ENCODE measurements at regions not wholly inside any gene's neighbourhood (a gene's known extent, or its start where the extent isn't known, plus 50 kb on each side); places are given as distances from the start of the nearest gene placed in this dataset.

- Histone ChIP-seq H3K4me3 (no peak overlapping the region), H3K9ac (ENCODE audit: insufficient read depth in 1 of 2, low read length in 2 of 2) (no peak overlapping the region), H3K36me3 (ENCODE audit: control insufficient read depth in 4 of 4, insufficient read depth in 4 of 4, low read length in 4 of 4) (no peaks in the 10 kb centered on the region), H3K27me3 (ENCODE audit: control insufficient read depth in 3 of 3, insufficient read depth in 3 of 3, low read length in 2 of 3) (no peaks in the 10 kb centered on the region), H3K4me1 (ENCODE audit: control insufficient read depth in 5 of 5, insufficient read depth in 5 of 5, low read length in 5 of 5) (no peaks in the 10 kb centered on the region), H3K27ac (ENCODE audit: low read depth in 1 of 2, low read length in 1 of 2) (no peak overlapping the region), H3K9me3 (ENCODE audit: control insufficient read depth in 4 of 4, insufficient read depth in 3 of 4, low read length in 3 of 4) (no peaks in the 10 kb centered on the region)
- TF ChIP-seq CTCF (IDR thresholded peaks at IDR 0.05; ENCODE audit: control extremely low read depth, extremely low read depth): no peak
- no peak for ATAC-seq (ENCODE audit: insufficient read depth, low FRiP score)
- 79 to 94% methylated on average over 1 of the region's 1 CpG for WGBS, 2 donors
- no peak for DNase-seq
Observed at GRCh38 chr10:27390681-27391080, 113.4 kb upstream of the RAB18 start.

- no peak overlapping the region for H3K9ac ChIP-seq (ENCODE audit: insufficient read depth in 1 of 2, low read length in 2 of 2)
- H3K27ac ChIP-seq (ENCODE audit: low read depth in 1 of 2, low read length in 1 of 2): no peak overlapping the region
- no peaks in the 10 kb centered on the region for H3K36me3 ChIP-seq (ENCODE audit: control insufficient read depth in 4 of 4, insufficient read depth in 4 of 4, low read length in 4 of 4)
- no peak for TF ChIP-seq CTCF (IDR thresholded peaks at IDR 0.05; ENCODE audit: control extremely low read depth, extremely low read depth)
- no peaks in the 10 kb centered on the region for H3K9me3 ChIP-seq (ENCODE audit: control insufficient read depth in 4 of 4, insufficient read depth in 3 of 4, low read length in 3 of 4)
- H3K27me3 ChIP-seq (ENCODE audit: control insufficient read depth in 3 of 3, insufficient read depth in 3 of 3, low read length in 2 of 3): peaks cover 0 to 2% (median 0%) of the 10 kb centered on the region in 3 donors
- peak in 2 of 3 donors; percentile 10 to 57 for DNase-seq
- 76 to 84% methylated on average over 4 of the region's 4 CpGs for WGBS, 2 donors
- peaks cover 0 to 2% (median 0%) of the 10 kb centered on the region in 5 donors for H3K4me1 ChIP-seq (ENCODE audit: control insufficient read depth in 5 of 5, insufficient read depth in 5 of 5, low read length in 5 of 5)
- ATAC-seq (ENCODE audit: insufficient read depth, low FRiP score): no peak
- H3K4me3 ChIP-seq: no peak overlapping the region
Observed at GRCh38 chr10:27388761-27389399, 115.2 kb upstream of the RAB18 start.

- no peak for TF ChIP-seq CTCF (IDR thresholded peaks at IDR 0.05; ENCODE audit: control extremely low read depth, extremely low read depth)
- no peaks in the 10 kb centered on the region for H3K36me3 ChIP-seq (ENCODE audit: control insufficient read depth in 4 of 4, insufficient read depth in 4 of 4, low read length in 4 of 4)
- peaks cover 0 to 2% (median 0%) of the 10 kb centered on the region in 3 donors for H3K27me3 ChIP-seq (ENCODE audit: control insufficient read depth in 3 of 3, insufficient read depth in 3 of 3, low read length in 2 of 3)
- H3K9me3 ChIP-seq (ENCODE audit: control insufficient read depth in 4 of 4, insufficient read depth in 3 of 4, low read length in 3 of 4): no peaks in the 10 kb centered on the region
- H3K9ac ChIP-seq (ENCODE audit: insufficient read depth in 1 of 2, low read length in 2 of 2): no peak overlapping the region
- no peak overlapping the region for H3K27ac ChIP-seq (ENCODE audit: low read depth in 1 of 2, low read length in 1 of 2)
- ATAC-seq (ENCODE audit: insufficient read depth, low FRiP score) (peak; percentile 62), DNase-seq (no peak)
- 55 to 69% methylated on average over 5 of the region's 5 CpGs for WGBS, 2 donors
- no peak overlapping the region for H3K4me3 ChIP-seq
- H3K4me1 ChIP-seq (ENCODE audit: control insufficient read depth in 5 of 5, insufficient read depth in 5 of 5, low read length in 5 of 5): peaks cover 0 to 2% (median 0%) of the 10 kb centered on the region in 5 donors
Observed at GRCh38 chr10:27383595-27384542, 120.2 kb upstream of the RAB18 start.
